ENCODE measurements at regions not wholly inside any gene's neighbourhood (a gene's known extent, or its start where the extent isn't known, plus 50 kb on each side); places are given as distances from the start of the nearest gene placed in this dataset.

DNA sequence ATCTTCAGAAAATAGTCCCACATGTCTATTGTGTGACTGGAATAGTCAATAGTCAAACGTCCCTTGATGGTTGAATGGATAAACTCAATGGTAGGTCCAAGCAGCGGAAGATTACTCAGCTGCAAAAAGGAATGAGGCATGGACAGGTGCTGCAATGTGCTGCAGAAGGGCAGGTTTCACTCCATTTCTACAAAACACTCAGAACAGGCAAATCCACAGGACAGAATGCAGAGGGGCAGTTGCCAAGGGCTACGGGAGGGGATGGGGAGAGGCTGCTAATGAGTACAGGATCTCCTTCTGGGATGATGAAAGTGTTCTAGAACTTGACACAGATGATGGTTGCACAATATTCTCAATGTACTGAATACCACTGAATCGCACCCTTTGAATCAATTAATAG lies 151.0 kb downstream of the RBFOX3 start:
- Histone ChIP-seq H3K4me1 (ENCODE audit: control insufficient read depth, insufficient read depth, low read length) (no peaks in the 10 kb centered on the region), H3K9me3 (ENCODE audit: control insufficient read depth, insufficient read depth, low read depth, low read length) (no peaks in the 10 kb centered on the region), H3K27ac (ENCODE audit: low read length) (no peak overlapping the region), H3K36me3 (ENCODE audit: control insufficient read depth, insufficient read depth, low read length) (no peaks in the 10 kb centered on the region), H3K4me3 (ENCODE audit: low read depth in 2 of 2, low read length in 2 of 2) (no peak overlapping the region), H3K27me3 (ENCODE audit: control insufficient read depth, insufficient read depth, low read length) (peaks cover 11% of the 10 kb centered on the region)
- in situ Hi-C loops (cut with HindIII; ENCODE audit: low pct_unique_long_range_greater_than_20kb, low sequenced_read_pairs) = no loop called here
- intact Hi-C loops (cut with micrococcal nuclease; ENCODE audit: unreplicated experiment) = no loop called here
- POLR2A ChIA-PET = no interaction called here
- ATAC-seq (no peak), DNase-seq (ENCODE audit: low read depth, low spot score) (no peak)
- CTCF ChIA-PET = no interaction called here
- BruUV-seq (replicated peaks) = no TSS peak
- TF ChIP-seq TCF7L2 (IDR thresholded peaks at IDR 0.05; ENCODE audit: low read depth, low read length) (no peak), POLR2AphosphoS5 (IDR thresholded peaks at IDR 0.05; ENCODE audit: low read depth, low read length) (no peak), SIN3A (IDR thresholded peaks at IDR 0.05; ENCODE audit: borderline replicate concordance, insufficient read depth, low read depth, low read length) (no peak)
- TF ChIP-seq, protein P1, sequence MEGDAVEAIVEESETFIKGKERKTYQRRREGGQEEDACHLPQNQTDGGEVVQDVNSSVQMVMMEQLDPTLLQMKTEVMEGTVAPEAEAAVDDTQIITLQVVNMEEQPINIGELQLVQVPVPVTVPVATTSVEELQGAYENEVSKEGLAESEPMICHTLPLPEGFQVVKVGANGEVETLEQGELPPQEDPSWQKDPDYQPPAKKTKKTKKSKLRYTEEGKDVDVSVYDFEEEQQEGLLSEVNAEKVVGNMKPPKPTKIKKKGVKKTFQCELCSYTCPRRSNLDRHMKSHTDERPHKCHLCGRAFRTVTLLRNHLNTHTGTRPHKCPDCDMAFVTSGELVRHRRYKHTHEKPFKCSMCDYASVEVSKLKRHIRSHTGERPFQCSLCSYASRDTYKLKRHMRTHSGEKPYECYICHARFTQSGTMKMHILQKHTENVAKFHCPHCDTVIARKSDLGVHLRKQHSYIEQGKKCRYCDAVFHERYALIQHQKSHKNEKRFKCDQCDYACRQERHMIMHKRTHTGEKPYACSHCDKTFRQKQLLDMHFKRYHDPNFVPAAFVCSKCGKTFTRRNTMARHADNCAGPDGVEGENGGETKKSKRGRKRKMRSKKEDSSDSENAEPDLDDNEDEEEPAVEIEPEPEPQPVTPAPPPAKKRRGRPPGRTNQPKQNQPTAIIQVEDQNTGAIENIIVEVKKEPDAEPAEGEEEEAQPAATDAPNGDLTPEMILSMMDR (IDR thresholded peaks at IDR 0.05) = no peak
- TF ChIP-seq, protein P2, sequence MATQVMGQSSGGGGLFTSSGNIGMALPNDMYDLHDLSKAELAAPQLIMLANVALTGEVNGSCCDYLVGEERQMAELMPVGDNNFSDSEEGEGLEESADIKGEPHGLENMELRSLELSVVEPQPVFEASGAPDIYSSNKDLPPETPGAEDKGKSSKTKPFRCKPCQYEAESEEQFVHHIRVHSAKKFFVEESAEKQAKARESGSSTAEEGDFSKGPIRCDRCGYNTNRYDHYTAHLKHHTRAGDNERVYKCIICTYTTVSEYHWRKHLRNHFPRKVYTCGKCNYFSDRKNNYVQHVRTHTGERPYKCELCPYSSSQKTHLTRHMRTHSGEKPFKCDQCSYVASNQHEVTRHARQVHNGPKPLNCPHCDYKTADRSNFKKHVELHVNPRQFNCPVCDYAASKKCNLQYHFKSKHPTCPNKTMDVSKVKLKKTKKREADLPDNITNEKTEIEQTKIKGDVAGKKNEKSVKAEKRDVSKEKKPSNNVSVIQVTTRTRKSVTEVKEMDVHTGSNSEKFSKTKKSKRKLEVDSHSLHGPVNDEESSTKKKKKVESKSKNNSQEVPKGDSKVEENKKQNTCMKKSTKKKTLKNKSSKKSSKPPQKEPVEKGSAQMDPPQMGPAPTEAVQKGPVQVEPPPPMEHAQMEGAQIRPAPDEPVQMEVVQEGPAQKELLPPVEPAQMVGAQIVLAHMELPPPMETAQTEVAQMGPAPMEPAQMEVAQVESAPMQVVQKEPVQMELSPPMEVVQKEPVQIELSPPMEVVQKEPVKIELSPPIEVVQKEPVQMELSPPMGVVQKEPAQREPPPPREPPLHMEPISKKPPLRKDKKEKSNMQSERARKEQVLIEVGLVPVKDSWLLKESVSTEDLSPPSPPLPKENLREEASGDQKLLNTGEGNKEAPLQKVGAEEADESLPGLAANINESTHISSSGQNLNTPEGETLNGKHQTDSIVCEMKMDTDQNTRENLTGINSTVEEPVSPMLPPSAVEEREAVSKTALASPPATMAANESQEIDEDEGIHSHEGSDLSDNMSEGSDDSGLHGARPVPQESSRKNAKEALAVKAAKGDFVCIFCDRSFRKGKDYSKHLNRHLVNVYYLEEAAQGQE (IDR thresholded peaks at IDR 0.05; ENCODE audit: insufficient read depth in 1 of 2, low read depth in 2 of 2, low read length in 1 of 2) = no peak

DNA sequence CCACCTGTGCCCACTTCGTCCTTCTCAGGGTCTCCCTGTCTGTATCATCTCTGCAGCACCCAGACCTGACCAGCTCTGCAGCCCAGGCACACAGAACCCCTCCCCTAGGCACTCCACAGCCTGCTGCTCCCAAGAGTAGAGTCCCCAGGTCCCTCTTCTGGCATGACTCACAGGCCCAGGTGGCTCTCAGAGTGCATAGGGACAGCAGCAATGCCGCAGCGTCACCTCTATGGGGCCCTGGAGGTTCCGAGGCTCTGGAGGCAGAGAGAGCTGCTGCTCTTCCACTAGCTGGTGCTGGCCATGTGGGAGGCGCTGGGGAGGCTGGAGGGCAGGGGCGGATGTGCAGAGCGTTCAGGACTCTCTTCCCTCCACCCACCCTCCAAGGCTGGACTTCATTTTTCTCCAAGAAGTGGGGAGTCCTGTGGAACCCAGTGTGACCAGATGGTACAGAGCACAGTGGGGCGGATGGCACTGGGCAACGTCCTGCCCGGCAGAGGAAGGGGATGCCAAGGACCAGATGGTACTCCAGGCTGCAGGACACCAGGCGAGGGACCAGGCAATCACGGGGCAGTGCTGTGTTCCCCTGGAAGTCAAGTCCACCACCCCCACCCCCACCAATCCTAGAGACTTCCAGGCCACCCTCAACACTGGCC lies 151.7 kb downstream of the RBFOX3 start:
- in situ Hi-C loops (cut with HindIII; ENCODE audit: low pct_unique_long_range_greater_than_20kb, low sequenced_read_pairs) = no loop called here
- intact Hi-C loops (cut with micrococcal nuclease; ENCODE audit: unreplicated experiment) = no loop called here
- ChIA-PET CTCF (no interaction called here), POLR2A (no interaction called here)
- Histone ChIP-seq H3K4me3 (ENCODE audit: low read depth in 2 of 2, low read length in 2 of 2) (no peak overlapping the region), H3K4me1 (ENCODE audit: control insufficient read depth, insufficient read depth, low read length) (no peaks in the 10 kb centered on the region), H3K9me3 (ENCODE audit: control insufficient read depth, insufficient read depth, low read depth, low read length) (no peaks in the 10 kb centered on the region), H3K27me3 (ENCODE audit: control insufficient read depth, insufficient read depth, low read length) (peaks cover 11% of the 10 kb centered on the region), H3K27ac (ENCODE audit: low read length) (no peak overlapping the region), H3K36me3 (ENCODE audit: control insufficient read depth, insufficient read depth, low read length) (no peaks in the 10 kb centered on the region)
- no TSS peak for BruUV-seq (replicated peaks)
- TF ChIP-seq TCF7L2 (IDR thresholded peaks at IDR 0.05; ENCODE audit: low read depth, low read length) = no peak
- TF ChIP-seq, protein P2 (IDR thresholded peaks at IDR 0.05; ENCODE audit: insufficient read depth in 1 of 2, low read depth in 2 of 2, low read length in 1 of 2) = no peak
- TF ChIP-seq, protein P1 (IDR thresholded peaks at IDR 0.05) = no peak
- TF ChIP-seq SIN3A (IDR thresholded peaks at IDR 0.05; ENCODE audit: borderline replicate concordance, insufficient read depth, low read depth, low read length) = no peak
- TF ChIP-seq POLR2AphosphoS5 (IDR thresholded peaks at IDR 0.05; ENCODE audit: low read depth, low read length) = no peak
- no peak for ATAC-seq
- no peak for DNase-seq (ENCODE audit: low read depth, low spot score)
